Endothelial cell of umbilical vein (primary cell): ENCODE measurements at regions not wholly inside any gene's neighbourhood (a gene's known extent, or its start where the extent isn't known, plus 50 kb on each side); places are given as distances from the start of the nearest gene placed in this dataset.

ENCODE experiments used
- BruUV-seq: library from RNA; stranded (reverse); fragments of 400-500 nt; replicated peaks from 2 replicates; lab custom pipeline; 2021; lab: Mats Ljungman, UMichigan
- CTCF ChIA-PET: fragments of 300-600, 350-600 bp; sonication (Branson Sonifier 250); formaldehyde crosslinking; loops from one replicate; lab custom pipeline; 2021; ENCODE audit warnings: antibody characterized with exemption, inconsistent platforms; lab: Charles Lee
- POLR2A ChIA-PET: fragments of 300-600, 350-600 bp; sonication (Branson Sonifier 250); formaldehyde crosslinking; loops from one replicate; lab custom pipeline; 2021; ENCODE audit warnings: antibody characterized with exemption, inconsistent platforms; lab: Charles Lee
- DNase-seq: peaks from one replicate; pipeline ENCODE4 v3.0.0-alpha.2; 2011; ENCODE audit warnings: low read depth, low spot score
- FAIRE-seq: peaks from 2 replicates; lab custom pipeline; 2011; peaks lifted over from hg19 to GRCh38; lab: Jason Lieb, UNC
- H2AFZ ChIP-seq: 2 replicates; pipeline ENCODE4 v1.6.0; 2012; ENCODE audit warnings: low read depth, low read length, control low read depth, inconsistent platforms
- H3K27ac ChIP-seq: 2 replicates; pipeline ENCODE4 v1.5.1; 2011; ENCODE audit warnings: low read depth, mild to moderate bottlenecking, control low read depth, low read length, moderate library complexity; ENCODE audit not compliant: insufficient read depth
- H3K27me3 ChIP-seq, 2 experiments: 2 replicates each; pipeline versions ENCODE4 v1.6.0 to v1.6.1; 2011; ENCODE audit warnings: low read length in 2 of 2, mixed read lengths in 1 of 2; ENCODE audit not compliant: control insufficient read depth in 2 of 2, insufficient read depth in 2 of 2
- H3K36me3 ChIP-seq, 2 experiments: 2 replicates in 1 of 2; 3 replicates in 1 of 2; pipeline ENCODE4 v1.5.1; 2011; ENCODE audit warnings: low read length in 2 of 2, mild to moderate bottlenecking in 1 of 2, moderate library complexity in 1 of 2; ENCODE audit not compliant: control insufficient read depth in 2 of 2, insufficient read depth in 2 of 2; ENCODE audit errors: extremely low read depth in 1 of 2
- H3K4me1 ChIP-seq: 3 replicates; pipeline ENCODE4 v1.5.1; 2011; ENCODE audit warnings: mild to moderate bottlenecking, low read length; ENCODE audit not compliant: control insufficient read depth, insufficient read depth; ENCODE audit errors: extremely low read depth
- H3K4me2 ChIP-seq: 2 replicates; pipeline ENCODE4 v1.6.1; 2011; ENCODE audit warnings: low read length, control low read depth, mixed read lengths; ENCODE audit not compliant: insufficient read depth
- H3K4me3 ChIP-seq, 3 experiments: fragments of 200-600 bp in 1 of 3; sonication (generic), shearing (Covaris generic) in 1 of 3; replicated peaks in 1 of 3; 2 replicates each; pipeline ENCODE4 v1.5.1; 2011 to 2016; ENCODE audit warnings: control low read depth in 3 of 3, low read length in 3 of 3, mild to moderate bottlenecking in 2 of 3, inconsistent platforms in 1 of 3, low read depth in 1 of 3, moderate library complexity in 1 of 3; ENCODE audit not compliant: insufficient read depth in 1 of 3
- H3K79me2 ChIP-seq: 2 replicates; pipeline ENCODE4 v1.6.0; 2012; ENCODE audit warnings: low read length, inconsistent platforms; ENCODE audit not compliant: control insufficient read depth, insufficient read depth
- H3K9ac ChIP-seq: replicated peaks from 2 replicates; pipeline ENCODE3; 2011; ENCODE audit warnings: low read length, control low read depth; ENCODE audit not compliant: insufficient read depth; ENCODE audit errors: extremely low read depth
- H3K9me1 ChIP-seq: replicated peaks from 3 replicates; pipeline ENCODE4 v1.6.0; 2011; ENCODE audit warnings: mild to moderate bottlenecking, low read length; ENCODE audit not compliant: control insufficient read depth, insufficient read depth; ENCODE audit errors: extremely low read depth
- H3K9me3 ChIP-seq: replicated peaks from 2 replicates; pipeline ENCODE4 v1.5.1; 2012; ENCODE audit warnings: low read length, inconsistent platforms; ENCODE audit not compliant: control insufficient read depth, insufficient read depth
- H4K20me1 ChIP-seq: replicated peaks from 2 replicates; pipeline ENCODE3; 2011; ENCODE audit warnings: mild to moderate bottlenecking, low read length; ENCODE audit not compliant: control insufficient read depth, insufficient read depth; ENCODE audit errors: extremely low read depth
- CTCF ChIP-seq, 2 donors: IDR thresholded peaks; 1 replicate in 1 of 2; 2 replicates in 1 of 2; pipeline ENCODE4 v1.5.1; 2011; ENCODE audit warnings: low read length in 2 of 2, mild to moderate bottlenecking in 2 of 2, moderate library complexity in 2 of 2, control low read depth in 1 of 2, inconsistent platforms in 1 of 2, low read depth in 1 of 2; ENCODE audit not compliant: insufficient read depth in 1 of 2; ENCODE audit errors: extremely low read depth in 1 of 2
- EZH2 ChIP-seq: IDR thresholded peaks from 2 replicates; pipeline ENCODE4 v1.6.1; 2012; ENCODE audit warnings: borderline replicate concordance, low read depth, mild to moderate bottlenecking, moderate library complexity, low read length, inconsistent platforms; ENCODE audit not compliant: severe bottlenecking
- FOS ChIP-seq: IDR thresholded peaks from 2 replicates; pipeline ENCODE4 v1.6.1; 2011; ENCODE audit warnings: mild to moderate bottlenecking, low read length, moderate library complexity, borderline replicate concordance; ENCODE audit not compliant: insufficient read depth
- GATA2 ChIP-seq: IDR thresholded peaks from 2 replicates; pipeline ENCODE4 v1.7.0; 2011; ENCODE audit warnings: low read depth, mild to moderate bottlenecking, moderate library complexity, mixed read lengths, low read length; ENCODE audit not compliant: insufficient read length, insufficient read depth
- JUN ChIP-seq: IDR thresholded peaks from 2 replicates; pipeline ENCODE4 v1.6.1; 2011; ENCODE audit warnings: borderline replicate concordance, low read depth; ENCODE audit not compliant: insufficient read length, insufficient read depth
- MAX ChIP-seq: IDR thresholded peaks from 2 replicates; pipeline ENCODE4 v1.6.1; 2011; ENCODE audit not compliant: insufficient read depth, insufficient read length
- MYC ChIP-seq: IDR thresholded peaks from one replicate; pipeline ENCODE4 v1.6.1; 2011; ENCODE audit warnings: mild to moderate bottlenecking, low read depth, low read length
- POLR2A ChIP-seq: IDR thresholded peaks from 2 replicates; pipeline ENCODE4 v1.6.1; 2012; ENCODE audit warnings: low read depth, mild to moderate bottlenecking, control low read depth, low read length
- POLR2AphosphoS5 ChIP-seq: IDR thresholded peaks from 2 replicates; pipeline ENCODE4 v1.6.1; 2012; ENCODE audit warnings: low read depth, mild to moderate bottlenecking, control low read depth, low read length, moderate library complexity; ENCODE audit not compliant: insufficient read depth
- dilution Hi-C: fragments of 300-500 bp; cut with MboI; formaldehyde crosslinking; loops from one replicate; pipeline ENCODE4 v1.15.0; 2019; ENCODE audit warnings: low sequenced_read_pairs; ENCODE audit not compliant: extremely low pct_ligation_motif_present
- intact Hi-C: fragments of 100-400 bp; cut with micrococcal nuclease; formaldehyde crosslinking; loops from one replicate; pipeline ENCODE4 v1.10.0; 2022

- no peaks in the 10 kb centered on the region for H3K9me1 ChIP-seq
- intact Hi-C loops: no loop called here
- H3K9ac ChIP-seq: no peak overlapping the region
- H3K27me3 ChIP-seq: no peaks in the 10 kb centered on the region
- no peak overlapping the region for H2AFZ ChIP-seq
- no peaks in the 10 kb centered on the region for H3K9me3 ChIP-seq
- CTCF ChIA-PET: interaction anchor here (1.4 kb wide), 1 partner anchor 8 kb away, joined by 3 read pairs; no protein-coding TSS in a partner anchor
- TF ChIP-seq MAX (no peak), CTCF (IDR thresholded peaks at IDR 0.05; ENCODE audit: extremely low read depth in 1 of 2, insufficient read depth in 1 of 2, low read depth in 1 of 2, low read length in 2 of 2) (no peak), FOS (no peak), JUN (no peak), GATA2 (no peak), POLR2AphosphoS5 (no peak), MYC (no peak), POLR2A (no peak), EZH2 (no peak)
- H4K20me1 ChIP-seq: no peaks in the 10 kb centered on the region
- H3K36me3 ChIP-seq: no peaks in the 10 kb centered on the region
- POLR2A ChIA-PET: no interaction called here
- dilution Hi-C loops: no loop called here
- H3K4me2 ChIP-seq: no peak overlapping the region
- no peak overlapping the region for H3K27ac ChIP-seq
- BruUV-seq: no TSS peak
- no peak for DNase-seq
- H3K4me3 ChIP-seq: no peak overlapping the region
- H3K79me2 ChIP-seq: no peaks in the 10 kb centered on the region
- FAIRE-seq: no peak
- no peaks in the 10 kb centered on the region for H3K4me1 ChIP-seq
These were observed 175.4 kb downstream of the NTMT2 start for GRCh38 chr1:170321113-170321512.
